ENCODE measurements at regions not wholly inside any gene's neighbourhood (a gene's known extent, or its start where the extent isn't known, plus 50 kb on each side); places are given as distances from the start of the nearest gene placed in this dataset.

DNA sequence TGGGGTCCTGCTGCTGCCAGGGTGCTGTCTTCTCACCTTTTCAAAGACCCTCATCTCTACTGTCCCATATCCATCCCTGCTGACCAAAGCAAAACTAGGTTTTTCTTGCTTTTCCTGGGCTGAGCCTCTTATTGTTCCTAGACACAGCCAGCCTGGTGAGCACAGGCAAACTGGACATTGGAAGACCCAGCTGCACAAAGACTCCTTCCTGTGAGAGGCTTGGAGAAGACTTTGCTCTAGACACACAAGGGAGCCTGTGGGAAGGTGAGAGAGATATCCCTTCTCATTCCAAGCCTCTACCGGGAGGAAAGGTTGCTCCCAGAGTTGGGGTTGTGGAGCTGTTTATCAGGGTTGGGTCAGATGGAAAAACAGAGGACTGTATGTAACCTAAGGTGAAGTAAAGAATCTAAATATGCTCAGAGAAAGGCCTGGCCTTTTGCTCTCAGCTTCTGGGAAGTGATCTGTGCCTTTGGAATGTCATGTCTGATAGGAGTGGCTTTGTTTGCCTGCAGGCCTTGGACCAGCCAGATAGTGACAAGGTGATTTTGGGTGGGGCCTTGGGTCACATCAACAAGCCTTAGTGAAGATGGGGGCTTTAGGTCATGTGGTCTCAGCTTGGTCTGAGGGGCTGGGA, 87.6 kb upstream of the RUNX1 start:
- DNase-seq = no peak

DNA sequence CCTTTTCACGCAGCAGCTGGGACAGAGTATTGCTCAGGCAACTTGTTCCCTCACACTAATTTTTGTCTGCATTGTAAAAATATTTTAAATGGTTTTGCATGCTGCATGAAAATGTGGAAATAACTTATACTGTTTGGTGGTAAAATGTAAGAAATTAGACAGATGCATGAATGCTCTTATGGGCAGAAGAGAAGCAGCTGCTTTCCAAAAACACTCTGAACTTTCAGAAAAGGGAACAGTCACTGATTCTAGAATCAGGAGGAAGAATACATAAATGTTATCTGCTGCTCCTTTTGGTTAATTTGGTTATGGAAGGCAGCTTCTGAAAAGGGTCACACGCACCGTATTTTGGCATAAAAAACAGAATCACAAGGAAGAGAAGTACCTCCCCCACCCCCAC, 87.0 kb upstream of the RUNX1 start:
- DNase-seq = no peak

DNA sequence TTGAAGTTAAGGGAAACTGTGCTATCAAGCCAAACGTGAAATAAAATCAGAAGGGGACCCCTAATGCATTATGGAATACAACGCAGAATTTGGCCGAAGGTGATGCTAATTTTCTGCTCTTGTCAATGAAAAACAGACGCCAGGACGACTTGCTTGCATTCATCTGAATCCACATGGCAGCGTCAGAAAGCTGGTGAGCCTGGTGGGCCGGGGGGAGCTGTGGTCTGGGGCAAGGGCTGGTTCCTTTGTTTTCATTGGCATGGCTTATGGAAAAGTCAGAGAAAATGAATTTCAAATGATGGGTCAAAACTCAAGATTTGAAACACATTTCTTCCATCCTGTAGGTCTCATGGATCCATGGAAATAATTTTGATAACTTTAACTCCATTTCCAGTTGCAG, 86.4 kb upstream of the RUNX1 start:
- no peak for DNase-seq

DNA sequence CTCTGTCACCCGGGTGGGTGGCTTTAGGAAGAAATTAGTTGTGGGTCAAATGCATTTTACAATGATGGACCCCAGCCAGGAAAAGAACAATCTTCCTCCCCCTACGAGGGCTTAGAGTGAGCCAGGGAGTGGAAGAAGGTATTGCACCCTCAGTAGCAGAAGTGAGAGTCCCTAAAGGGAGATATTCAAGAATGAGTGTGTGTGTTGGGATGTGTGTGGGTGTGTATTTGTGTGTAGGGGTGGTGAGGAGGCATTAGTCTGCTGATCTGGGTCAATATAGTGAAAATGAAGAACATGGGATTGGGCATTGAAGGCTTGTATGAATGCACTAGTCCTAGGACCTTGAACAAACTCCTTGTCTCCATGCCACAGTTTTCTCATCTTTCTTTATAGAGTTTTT, 85.2 kb upstream of the RUNX1 start:
- DNase-seq = no peak

DNA sequence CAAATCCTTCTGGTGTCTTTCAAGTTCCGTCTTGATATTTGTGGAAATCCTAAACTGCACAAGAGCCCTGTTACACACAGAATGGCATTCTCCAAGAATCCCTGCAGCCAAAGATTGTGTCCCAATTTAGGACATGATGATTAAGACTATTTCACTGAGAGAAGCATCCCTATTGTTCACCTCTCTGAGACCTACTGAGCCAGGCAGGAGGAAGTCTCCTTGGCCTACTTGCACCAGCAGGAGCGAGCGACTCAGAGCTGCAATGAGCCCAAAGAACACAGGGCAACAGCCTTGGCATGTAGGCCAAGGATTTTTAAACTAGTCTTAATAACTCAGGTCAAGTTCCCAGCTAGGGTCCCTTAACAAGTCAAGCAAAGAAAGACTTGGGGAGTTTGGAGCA, 79.4 kb upstream of the RUNX1 start:
- no peak for DNase-seq

DNA sequence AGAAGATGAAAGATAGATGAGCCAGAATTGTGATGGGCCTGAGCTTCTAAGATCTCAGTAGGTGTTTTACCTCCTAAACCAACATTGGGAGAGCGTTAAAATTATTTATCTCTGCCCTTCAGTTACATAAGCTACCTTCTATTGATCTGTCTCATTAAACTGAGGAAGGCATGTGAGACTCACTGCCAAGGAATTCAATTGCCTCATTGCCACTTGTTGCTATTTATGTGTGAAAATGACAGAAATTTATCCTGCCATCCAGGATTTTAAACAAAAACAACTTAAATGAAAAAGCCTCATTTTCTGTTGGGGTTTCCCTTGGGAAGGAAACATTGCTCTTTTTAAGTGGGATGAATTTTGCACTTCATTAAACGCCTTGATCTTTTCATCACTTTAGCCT, 78.7 kb upstream of the RUNX1 start:
- DNase-seq = no peak

DNA sequence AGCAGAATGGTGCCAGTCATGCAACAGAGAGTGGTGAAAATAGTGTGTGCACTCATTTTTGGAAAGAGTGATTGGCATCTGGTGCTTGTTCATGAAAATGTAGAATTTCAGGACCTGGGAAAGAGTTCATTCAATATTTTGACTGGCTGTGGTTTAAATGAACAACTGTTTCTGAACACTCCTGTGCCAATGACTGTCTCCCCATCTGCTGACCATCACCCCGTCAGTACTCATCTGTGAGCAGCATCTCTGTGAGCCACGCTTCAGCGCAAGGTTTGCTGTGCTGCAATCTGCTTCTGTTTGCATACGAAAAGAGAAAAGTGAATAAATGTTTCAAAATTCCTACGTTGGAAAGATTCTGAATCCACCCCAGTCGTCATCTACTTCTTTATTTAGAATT, 77.9 kb upstream of the RUNX1 start:
- DNase-seq = no peak

DNA sequence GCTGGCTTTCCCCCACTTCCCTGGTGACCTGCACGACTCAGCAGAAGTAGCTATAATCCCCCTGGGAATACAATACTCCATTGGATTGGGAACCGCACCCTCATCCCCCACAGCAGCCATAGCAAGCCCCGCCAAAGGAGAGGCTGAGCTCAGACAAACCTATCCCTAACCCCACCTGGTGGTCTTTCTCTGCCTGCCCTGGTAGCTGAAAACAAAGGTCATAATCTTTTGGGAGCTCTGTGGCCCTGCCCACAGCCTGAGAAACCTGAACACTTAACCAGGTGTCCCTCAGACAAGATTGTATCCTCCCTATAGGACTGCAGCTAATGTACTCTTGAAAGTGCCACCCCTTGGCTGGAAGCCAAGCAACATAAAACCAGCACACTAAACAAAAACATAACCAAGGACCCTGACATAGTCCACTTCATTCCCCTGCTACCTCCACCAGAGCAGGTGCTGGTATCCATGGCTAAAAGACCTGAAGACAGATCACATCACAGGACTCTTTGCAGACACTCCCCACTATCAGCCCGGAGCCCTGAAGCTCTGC, 71.6 kb upstream of the RUNX1 start:
- no peak for DNase-seq

DNA sequence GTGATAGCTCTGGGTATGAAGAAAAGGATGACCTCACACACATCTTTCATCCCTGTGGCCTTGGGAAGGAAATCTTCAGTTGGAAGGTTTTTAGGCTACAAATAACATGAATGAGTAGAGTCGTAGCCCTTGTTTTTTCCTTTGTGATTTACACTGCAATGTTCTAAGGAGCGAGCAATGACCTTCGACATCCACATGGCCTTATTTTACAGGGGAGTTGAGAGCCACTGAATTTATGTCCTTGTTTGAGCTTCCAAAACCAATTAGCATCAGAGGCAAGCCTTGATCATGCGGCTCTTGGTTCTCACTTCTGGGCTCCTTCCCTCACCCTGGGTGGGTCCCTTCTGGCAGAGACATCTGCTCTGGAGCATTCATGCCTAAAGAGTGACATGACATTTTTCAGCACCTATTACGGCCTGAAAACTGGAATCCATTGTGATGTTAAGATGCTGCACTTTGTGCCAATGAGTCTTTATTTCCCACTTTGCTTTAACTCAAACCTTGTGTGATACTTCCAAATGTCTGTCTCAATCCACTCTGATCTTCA, 70.5 kb upstream of the RUNX1 start:
- DNase-seq = no peak

DNA sequence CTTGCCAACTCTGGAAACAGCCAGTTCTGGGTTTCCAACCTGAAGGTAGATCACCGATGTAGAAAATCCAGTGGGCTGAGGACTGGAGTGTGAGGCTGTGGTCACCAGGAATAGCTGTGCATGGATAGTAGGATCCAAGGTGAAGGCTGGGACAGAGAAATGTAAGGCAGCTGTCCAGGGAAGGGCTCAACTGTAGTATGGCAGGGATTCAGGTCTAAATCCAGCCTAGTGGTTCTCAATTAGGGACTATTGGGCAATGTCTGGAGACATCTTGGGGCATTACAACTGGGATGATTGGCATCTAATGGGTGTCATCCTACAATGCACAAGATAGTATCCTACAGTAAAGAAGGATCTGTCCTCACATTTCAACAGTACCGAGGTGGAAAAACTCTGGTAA, 67.7 kb upstream of the RUNX1 start:
- no peak for DNase-seq

DNA sequence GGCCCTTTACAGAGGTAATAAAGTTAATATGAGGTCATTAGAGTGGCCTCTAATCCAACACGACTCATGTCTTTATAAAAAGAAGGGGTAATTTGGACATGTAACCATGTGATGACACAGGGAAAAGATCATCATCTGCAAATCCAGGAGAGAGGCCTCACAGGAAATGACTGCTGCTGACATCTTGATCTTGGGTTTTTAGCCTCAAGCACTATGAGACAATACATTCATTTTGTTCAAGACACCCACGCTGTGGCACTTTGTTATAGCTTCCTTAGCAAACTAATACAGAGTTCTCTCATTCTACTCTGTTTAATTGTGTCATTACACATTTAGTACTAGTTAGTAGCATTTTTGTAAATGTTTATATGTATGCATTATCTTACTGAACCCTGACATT, 64.0 kb upstream of the RUNX1 start:
- DNase-seq = no peak

DNA sequence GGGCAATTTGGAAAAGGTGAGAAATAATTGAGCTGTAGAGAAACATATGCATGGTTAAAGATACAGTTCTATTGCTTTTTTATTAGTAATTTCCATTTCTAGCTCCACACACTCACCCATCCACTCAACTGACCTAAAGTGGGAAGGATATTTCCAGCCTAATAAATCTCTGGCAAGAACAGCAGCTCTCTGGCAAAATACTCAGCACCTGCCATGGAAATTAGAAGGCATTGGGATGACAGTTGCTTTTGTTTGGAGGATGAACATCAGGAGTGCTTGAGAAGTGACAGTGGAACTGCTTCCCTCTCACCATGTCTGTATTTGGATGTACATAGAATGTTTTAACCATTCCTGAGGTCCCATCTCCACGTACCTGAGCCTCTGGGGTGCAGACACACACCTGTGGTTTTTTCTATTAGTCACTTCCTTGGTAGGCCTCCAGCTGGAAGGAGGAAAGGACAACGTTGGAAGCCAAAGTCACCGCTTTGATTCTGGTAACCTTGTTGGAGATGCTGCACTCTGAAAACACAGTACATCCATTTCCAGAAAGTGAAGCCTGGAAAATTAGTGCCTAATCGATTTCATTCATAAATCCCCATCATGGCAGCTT, 62.3 kb upstream of the RUNX1 start:
- DNase-seq = no peak

DNA sequence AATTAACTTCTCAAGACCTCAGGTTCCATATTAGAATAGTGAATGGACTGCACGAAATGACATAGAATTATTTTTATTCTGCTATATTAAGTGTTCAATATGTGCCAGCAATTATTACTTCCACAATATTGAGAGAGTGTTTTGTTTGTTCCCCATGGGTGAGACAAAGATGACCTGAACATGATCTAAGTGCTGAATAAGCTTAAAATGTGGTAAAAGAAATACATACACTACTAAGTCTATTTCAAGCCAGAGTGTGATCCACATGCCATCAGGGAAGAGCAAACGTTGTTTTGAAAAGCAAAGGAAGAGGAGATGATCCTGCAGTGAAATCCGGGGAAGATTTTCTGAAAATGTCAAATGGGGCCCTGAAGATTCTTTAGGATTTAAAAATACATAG, 59.8 kb upstream of the RUNX1 start:
- DNase-seq = no peak

DNA sequence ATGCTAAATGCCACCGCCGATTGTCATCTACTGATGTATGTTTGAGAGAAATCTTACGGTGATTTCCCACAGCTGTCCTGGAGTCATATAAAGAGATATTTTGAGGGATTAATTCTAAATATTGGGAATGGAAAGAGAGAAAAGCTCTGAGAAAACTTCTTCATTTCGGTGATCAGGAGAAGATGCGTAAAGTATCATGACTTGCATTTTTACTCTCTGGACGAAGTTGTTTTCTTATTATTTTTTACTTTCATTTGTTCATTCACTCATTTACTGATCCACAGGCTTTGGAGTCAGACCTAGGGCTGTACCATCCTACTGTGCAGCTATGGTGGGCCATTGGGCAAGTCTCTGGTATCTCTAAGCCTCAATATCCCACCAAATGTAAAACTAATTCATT, 58.4 kb upstream of the RUNX1 start:
- no peak for DNase-seq

DNA sequence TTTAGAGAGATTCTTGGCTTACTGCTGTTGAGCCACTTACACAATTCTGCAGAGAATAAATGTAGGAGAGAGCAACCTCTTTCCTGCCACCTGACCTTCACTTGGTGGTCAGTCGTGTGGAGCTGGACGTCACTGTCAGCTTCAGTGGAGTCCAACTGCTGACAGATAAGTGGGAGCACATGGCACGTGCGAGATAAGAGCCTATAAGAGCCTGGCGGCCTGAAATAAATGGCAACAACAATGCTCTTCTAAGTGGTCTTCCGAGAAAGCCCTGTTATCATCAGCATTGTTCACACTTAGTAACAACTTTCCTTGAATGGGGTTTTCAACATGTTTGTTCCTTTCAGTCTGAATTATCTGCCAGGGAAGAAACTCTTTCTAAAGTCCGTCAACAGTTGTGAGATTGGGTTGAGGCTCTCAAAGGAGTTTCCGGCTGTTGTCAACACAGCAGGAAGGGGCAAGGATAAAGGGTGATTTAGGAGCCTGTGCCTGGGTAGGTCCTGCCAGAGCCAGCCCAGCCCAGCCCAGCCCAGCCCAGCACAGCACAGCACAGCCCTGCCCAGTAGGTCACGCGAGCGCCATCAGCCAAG, 57.2 kb upstream of the RUNX1 start:
- no peak for DNase-seq

DNA sequence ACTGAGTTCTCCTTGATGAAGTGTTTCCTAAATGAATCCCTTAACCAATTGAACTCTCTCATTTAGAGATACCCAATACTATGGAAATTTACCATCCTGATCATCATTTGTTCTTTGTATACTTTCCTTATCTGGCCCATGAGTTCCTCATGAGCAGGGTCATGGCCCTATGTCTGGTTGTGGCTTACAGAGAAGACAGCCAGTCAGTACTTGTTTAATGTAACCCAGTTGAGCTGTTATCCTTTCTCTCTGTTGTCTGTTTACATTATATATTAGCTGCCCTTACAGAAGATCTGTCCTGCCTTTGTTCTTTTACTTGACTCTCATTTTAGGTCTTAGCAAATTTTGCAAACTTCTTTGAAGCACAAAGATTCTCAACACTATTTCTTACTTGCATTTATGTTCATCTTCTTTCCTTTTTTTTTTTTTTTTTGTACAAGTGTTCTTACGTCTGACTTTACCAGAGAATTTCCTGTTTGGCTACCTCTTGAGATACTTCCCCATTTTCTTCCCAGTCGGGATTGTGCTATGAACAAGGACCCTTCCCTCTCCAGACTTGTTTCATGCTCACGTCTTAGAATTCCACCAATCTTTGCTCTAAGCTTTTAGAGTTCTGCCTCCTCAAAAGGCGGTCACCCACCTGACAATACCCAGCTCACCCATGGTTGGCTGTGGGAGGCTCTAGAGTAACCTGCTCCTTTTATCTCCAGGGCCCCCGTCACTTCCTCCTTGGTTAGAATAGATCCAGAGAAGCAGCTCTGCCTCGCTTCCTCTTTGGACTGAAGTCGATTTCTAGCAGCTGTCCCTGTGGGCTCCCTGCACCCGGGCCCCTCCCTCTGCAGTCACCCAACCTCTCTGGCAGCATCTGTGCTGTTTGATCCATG, 53.6 kb upstream of the RUNX1 start:
- DNase-seq = peak in 1 of 2 donors; percentile 6

DNA sequence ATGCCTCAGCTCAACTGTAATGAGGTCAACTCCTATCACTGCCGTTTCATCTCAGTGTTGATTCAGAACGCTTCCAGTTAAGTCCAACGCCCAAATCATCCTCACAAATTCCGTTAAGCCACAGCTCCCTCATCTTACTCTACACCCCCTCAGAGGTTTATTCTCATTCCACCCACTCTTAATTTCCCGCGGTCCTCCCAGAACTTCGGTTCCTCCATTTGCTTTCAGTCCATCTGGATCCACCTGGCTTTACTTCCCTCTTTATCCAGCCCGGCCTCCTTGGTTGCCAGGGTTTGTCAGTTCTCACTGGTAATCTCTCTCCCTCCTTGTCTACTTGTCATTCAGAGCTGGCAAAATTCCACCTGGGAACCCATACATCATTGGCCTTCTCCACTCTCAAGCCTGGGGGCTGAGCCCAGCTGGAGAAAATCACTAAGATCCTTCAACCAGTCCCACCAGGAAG, 51.3 kb upstream of the RUNX1 start:
- no peak for DNase-seq

DNA sequence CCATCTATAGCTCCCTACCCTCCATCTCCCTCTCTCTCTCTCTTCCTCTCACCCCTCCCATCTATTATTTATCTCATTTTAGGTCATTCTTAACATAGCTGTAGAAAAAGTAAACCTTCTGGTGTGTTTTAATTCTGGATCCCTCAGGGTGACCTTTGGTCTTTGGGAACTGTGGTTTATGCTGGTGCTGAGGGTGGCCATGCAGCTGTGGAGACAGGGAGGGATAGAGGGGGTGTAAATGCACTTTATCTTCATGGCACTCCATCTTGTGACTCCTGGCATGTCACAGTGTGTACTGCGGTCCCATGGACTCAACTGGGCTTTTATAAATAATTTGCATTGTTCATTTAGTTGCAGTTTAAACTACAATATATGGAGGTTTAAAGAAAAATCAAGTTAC, 50.2 kb upstream of the RUNX1 start:
- no peak for DNase-seq
